HEK293 (cell line): ENCODE measurements at regions not wholly inside any gene's neighbourhood (a gene's known extent, or its start where the extent isn't known, plus 50 kb on each side); places are given as distances from the start of the nearest gene placed in this dataset.

ENCODE experiments used
- CTCF ChIA-PET: fragments of 350-600 bp; formaldehyde crosslinking; extraction: SDS; loops from one replicate; lab custom pipeline; 2021; ENCODE audit warnings: antibody characterized with exemption; lab: Yijun Ruan, JAX
- POLR2A ChIA-PET: fragments of 300-600 bp; formaldehyde crosslinking; extraction: SDS; loops from one replicate; lab custom pipeline; 2020; ENCODE audit warnings: antibody characterized with exemption, inconsistent platforms; lab: Yijun Ruan, JAX
- H3K27ac ChIP-seq: fragments of 200-500 bp; sonication (Bioruptor generic); 2 replicates; pipeline ENCODE4 v1.5.1; 2014; ENCODE audit warnings: low read depth, low read length, control low read depth, inconsistent platforms; ENCODE audit errors: extremely low read depth
- H3K36me3 ChIP-seq, 2 experiments: fragments of 200-500 bp in 1 of 2; sonication (Bioruptor generic) in 1 of 2; 1 replicate in 1 of 2; 2 replicates in 1 of 2; pipeline ENCODE4 v1.5.1; 2014 to 2017; ENCODE audit warnings: inconsistent platforms in 2 of 2, low read length in 2 of 2; ENCODE audit not compliant: control insufficient read depth in 2 of 2, insufficient read depth in 1 of 2
- H3K4me1 ChIP-seq: fragments of 200-500 bp; sonication (Bioruptor generic); 2 replicates; pipeline ENCODE4 v1.5.1; 2014; ENCODE audit warnings: mild to moderate bottlenecking, low read length, inconsistent platforms; ENCODE audit not compliant: control insufficient read depth, insufficient read depth
- H3K4me3 ChIP-seq: 2 replicates; pipeline ENCODE4 v1.5.1; 2011; ENCODE audit warnings: low read depth, mild to moderate bottlenecking, control low read depth, low read length, moderate library complexity
- H3K9me3 ChIP-seq: fragments of 200-500 bp; sonication (Bioruptor generic); 2 replicates; pipeline ENCODE4 v1.5.1; 2014; ENCODE audit warnings: low read depth, low read length, inconsistent platforms; ENCODE audit not compliant: control insufficient read depth, insufficient read depth
- KLF10 ChIP-seq: fragments of 450-650 bp; IDR thresholded peaks from 2 replicates; pipeline ENCODE4 v1.5.1; 2018; ENCODE audit warnings: missing biosample characterization, mild to moderate bottlenecking, missing genetic modification characterization
- OVOL3 ChIP-seq: fragments of 450-650 bp; formaldehyde crosslinking; IDR thresholded peaks from 2 replicates; pipeline ENCODE4 v1.5.1; 2016; ENCODE audit warnings: missing biosample characterization, missing genetic modification characterization
- SALL2 ChIP-seq: fragments of 450-650 bp; formaldehyde crosslinking; IDR thresholded peaks from 2 replicates; pipeline ENCODE4 v1.5.0; 2017; ENCODE audit warnings: missing biosample characterization, mild to moderate bottlenecking, missing genetic modification characterization, borderline replicate concordance
- WT1 ChIP-seq: fragments of 450-650 bp; formaldehyde crosslinking; IDR thresholded peaks from 2 replicates; pipeline ENCODE4 v1.5.1; 2016; ENCODE audit warnings: missing biosample characterization, missing genetic modification characterization
- ZBTB17 ChIP-seq: fragments of 450-650 bp; formaldehyde crosslinking; IDR thresholded peaks from 2 replicates; pipeline ENCODE4 v1.5.1; 2016; ENCODE audit warnings: missing biosample characterization, missing genetic modification characterization
- ZEB2 ChIP-seq: fragments of 450-650 bp; formaldehyde crosslinking; IDR thresholded peaks from 2 replicates; pipeline ENCODE4 v1.5.1; 2016; ENCODE audit warnings: missing biosample characterization, missing genetic modification characterization
- ZNF112 ChIP-seq: fragments of 450-650 bp; formaldehyde crosslinking; IDR thresholded peaks from 2 replicates; pipeline ENCODE4 v1.5.0; 2017; ENCODE audit warnings: missing biosample characterization, missing genetic modification characterization
- ZNF132 ChIP-seq: fragments of 450-650 bp; formaldehyde crosslinking; IDR thresholded peaks from 2 replicates; pipeline ENCODE4 v1.5.1; 2017; ENCODE audit warnings: missing biosample characterization, missing genetic modification characterization, borderline replicate concordance
- ZNF169 ChIP-seq: fragments of 450-650 bp; formaldehyde crosslinking; IDR thresholded peaks from 2 replicates; pipeline ENCODE4 v1.5.1; 2016; ENCODE audit warnings: missing biosample characterization, missing genetic modification characterization
- ZNF184 ChIP-seq: fragments of 450-650 bp; IDR thresholded peaks from 2 replicates; pipeline ENCODE4 v1.5.1; 2018; ENCODE audit warnings: missing biosample characterization, mild to moderate bottlenecking, missing genetic modification characterization
- ZNF223 ChIP-seq: fragments of 450-650 bp; formaldehyde crosslinking; IDR thresholded peaks from 2 replicates; pipeline ENCODE4 v1.5.1; 2016; ENCODE audit warnings: missing biosample characterization, missing genetic modification characterization
- ZNF274 ChIP-seq, 2 experiments: fragments of 200-500 bp in 1 of 2; fragments of 450-650 bp in 1 of 2; sonication (Bioruptor generic) in 1 of 2; formaldehyde crosslinking in 1 of 2; IDR thresholded peaks; 2 replicates each; pipeline versions ENCODE4 v1.5.1 to v1.6.1; 2014 to 2016; ENCODE audit warnings: borderline replicate concordance in 1 of 2, inconsistent platforms in 1 of 2, low read length in 1 of 2, missing biosample characterization in 1 of 2, missing genetic modification characterization in 1 of 2
- ZNF280C ChIP-seq: fragments of 450-650 bp; formaldehyde crosslinking; IDR thresholded peaks from 2 replicates; pipeline ENCODE4 v1.5.1; 2016; ENCODE audit warnings: missing biosample characterization, missing genetic modification characterization
- ZNF292 ChIP-seq: fragments of 450-650 bp; formaldehyde crosslinking; IDR thresholded peaks from 2 replicates; pipeline ENCODE4 v1.5.1; 2016; ENCODE audit warnings: low read depth, missing biosample characterization, missing genetic modification characterization, borderline replicate concordance
- ZNF626 ChIP-seq: fragments of 450-650 bp; sonication (Bioruptor Pico); formaldehyde crosslinking; IDR thresholded peaks from 2 replicates; pipeline ENCODE4 v1.5.1; 2018; ENCODE audit warnings: missing biosample characterization, missing genetic modification characterization, inconsistent platforms
- ZNF677 ChIP-seq: fragments of 450-650 bp; IDR thresholded peaks from 2 replicates; pipeline ENCODE4 v1.5.0; 2018; ENCODE audit warnings: missing biosample characterization, mild to moderate bottlenecking, missing genetic modification characterization, moderate library complexity
- ZNF785 ChIP-seq: fragments of 450-650 bp; formaldehyde crosslinking; IDR thresholded peaks from 2 replicates; pipeline ENCODE4 v1.5.1; 2016; ENCODE audit warnings: missing biosample characterization, missing genetic modification characterization
- ZSCAN5A ChIP-seq: fragments of 450-650 bp; formaldehyde crosslinking; IDR thresholded peaks from 2 replicates; pipeline ENCODE4 v1.5.1; 2016; ENCODE audit warnings: missing biosample characterization, missing genetic modification characterization
- TF ChIP-seq, protein P1 (sequence below): fragments of 450-650 bp; formaldehyde crosslinking; IDR thresholded peaks from 2 replicates; pipeline ENCODE4 v1.5.1; 2017; ENCODE audit warnings: missing biosample characterization, missing genetic modification characterization

DNA sequence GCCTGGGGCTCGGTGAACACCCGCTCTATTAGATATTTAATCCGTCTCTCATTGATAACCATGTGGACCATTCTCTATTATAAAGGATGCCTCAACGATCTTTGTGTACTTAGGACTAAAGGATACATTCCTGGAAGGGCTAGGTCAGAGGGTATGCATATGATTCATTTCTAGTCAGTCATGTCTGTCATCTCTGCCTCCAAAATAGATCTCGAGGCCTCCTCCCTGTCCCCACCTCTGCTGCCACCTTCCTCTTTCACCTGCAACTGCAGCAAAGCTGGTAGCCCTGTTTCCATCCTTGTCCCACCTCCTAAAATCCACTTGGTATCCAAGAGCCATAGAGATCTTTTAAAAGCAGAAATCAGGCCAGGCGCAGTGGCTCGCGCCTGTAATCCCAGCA lies 121.5 kb downstream of the KATNIP start:
- ChIA-PET CTCF (interaction anchor here (0.6 to 1.8 kb wide), 5 partner anchors 21 to 251 kb away, joined by 3 to 5 read pairs (median 3); no protein-coding TSS in a partner anchor), POLR2A (no interaction called here)
- no peak for TF ChIP-seq ZNF280C (tag by site-specific recombination)
- no peak for TF ChIP-seq ZNF292 (tag by site-specific recombination)
- no peak for TF ChIP-seq ZNF785 (tag by site-specific recombination)
- TF ChIP-seq ZNF274 (IDR thresholded peaks at IDR 0.05; ENCODE audit: low read length): no peak
- TF ChIP-seq ZNF274 (tag by site-specific recombination; IDR thresholded peaks at IDR 0.05; ENCODE audit: borderline replicate concordance): no peak
- TF ChIP-seq WT1 (tag by site-specific recombination): no peak
- TF ChIP-seq ZEB2 (tag by site-specific recombination): no peak
- TF ChIP-seq ZSCAN5A (tag by site-specific recombination): no peak
- TF ChIP-seq ZNF223 (tag by site-specific recombination): no peak
- TF ChIP-seq ZNF132: no peak
- no peak for TF ChIP-seq ZNF112
- no peak for TF ChIP-seq SALL2
- no peak for TF ChIP-seq ZNF184
- TF ChIP-seq, protein P1, sequence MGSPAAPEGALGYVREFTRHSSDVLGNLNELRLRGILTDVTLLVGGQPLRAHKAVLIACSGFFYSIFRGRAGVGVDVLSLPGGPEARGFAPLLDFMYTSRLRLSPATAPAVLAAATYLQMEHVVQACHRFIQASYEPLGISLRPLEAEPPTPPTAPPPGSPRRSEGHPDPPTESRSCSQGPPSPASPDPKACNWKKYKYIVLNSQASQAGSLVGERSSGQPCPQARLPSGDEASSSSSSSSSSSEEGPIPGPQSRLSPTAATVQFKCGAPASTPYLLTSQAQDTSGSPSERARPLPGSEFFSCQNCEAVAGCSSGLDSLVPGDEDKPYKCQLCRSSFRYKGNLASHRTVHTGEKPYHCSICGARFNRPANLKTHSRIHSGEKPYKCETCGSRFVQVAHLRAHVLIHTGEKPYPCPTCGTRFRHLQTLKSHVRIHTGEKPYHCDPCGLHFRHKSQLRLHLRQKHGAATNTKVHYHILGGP (tag by site-specific recombination): no peak
- H3K4me3 ChIP-seq: no peak overlapping the region
- no peaks in the 10 kb centered on the region for H3K4me1 ChIP-seq
- H3K9me3 ChIP-seq: no peaks in the 10 kb centered on the region
- no peaks in the 10 kb centered on the region for H3K36me3 ChIP-seq
- H3K27ac ChIP-seq: no peak overlapping the region

GRCh38 chr16:27676839-27677238 lies 126.9 kb downstream of the KATNIP start:
- peaks cover 0 to 21% of the 10 kb centered on the region in 2 experiments; a peak in 2 of 3 replicates for H3K36me3 ChIP-seq
- ChIA-PET CTCF (interaction anchor here (0.6 to 1.5 kb wide), 3 partner anchors 37 to 180 kb away, joined by 3 read pairs; no protein-coding TSS in a partner anchor), POLR2A (no interaction called here)
- TF ChIP-seq OVOL3 (tag by site-specific recombination): no peak
- no peak overlapping the region for H3K27ac ChIP-seq
- no peak overlapping the region for H3K4me3 ChIP-seq
- H3K9me3 ChIP-seq: no peaks in the 10 kb centered on the region
- H3K4me1 ChIP-seq: no peaks in the 10 kb centered on the region

- H3K9me3 ChIP-seq: no peaks in the 10 kb centered on the region
- no peak for TF ChIP-seq ZBTB17 (tag by site-specific recombination)
- TF ChIP-seq ZNF677 (tag by site-specific recombination): no peak
- no peak for TF ChIP-seq KLF10 (tag by site-specific recombination)
- no peak for TF ChIP-seq ZNF169
- TF ChIP-seq ZNF626 (tag by site-specific recombination): no peak
- TF ChIP-seq, all 188 proteins: peak for 0
- POLR2A ChIA-PET: no interaction called here
- Histone ChIP-seq H3K36me3 (peaks cover 0 to 25% of the 10 kb centered on the region in 2 experiments; a peak in 2 of 3 replicates), H3K4me3 (no peak overlapping the region), H3K4me1 (no peaks in the 10 kb centered on the region), H3K27ac (no peak overlapping the region)
- CTCF ChIA-PET: interaction anchor here (1.5 kb wide), 1 partner anchor 37 kb away, joined by 3 read pairs; no protein-coding TSS in a partner anchor
Measured at GRCh38 chr16:27677263-27677662, 127.3 kb downstream of the KATNIP start.
